GM21737 (cell line): ENCODE measurements at regions not wholly inside any gene's neighbourhood (a gene's known extent, or its start where the extent isn't known, plus 50 kb on each side); places are given as distances from the start of the nearest gene placed in this dataset.

Source experiments
- ATAC-seq: cut with Tn5 transposase; IDR thresholded peaks from one replicate; pipeline ENCODE4 v1.9.1; 2021; ENCODE audit warnings: mild to moderate bottlenecking, moderate library complexity; ENCODE audit not compliant: unreplicated experiment

DNA sequence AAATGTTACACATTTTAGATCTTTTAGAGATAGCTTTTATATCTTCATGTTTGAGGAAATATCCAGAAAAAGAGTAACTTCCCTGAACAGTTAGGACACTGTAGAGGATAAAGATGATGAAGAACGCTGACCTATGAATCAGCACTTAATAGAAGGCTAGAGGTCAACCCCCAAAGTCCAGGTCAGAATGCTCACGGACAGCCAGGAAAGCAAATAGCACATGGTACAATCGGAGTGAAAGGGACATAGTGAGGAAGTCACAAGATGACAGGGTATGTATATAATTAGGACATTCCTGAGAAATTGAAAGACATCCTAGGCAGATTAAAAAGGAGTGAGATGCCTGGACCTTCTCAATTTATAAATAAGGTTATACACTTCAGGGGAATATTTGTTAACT lies 55.1 kb upstream of the CNTNAP4 start:
- ATAC-seq = no peak

DNA sequence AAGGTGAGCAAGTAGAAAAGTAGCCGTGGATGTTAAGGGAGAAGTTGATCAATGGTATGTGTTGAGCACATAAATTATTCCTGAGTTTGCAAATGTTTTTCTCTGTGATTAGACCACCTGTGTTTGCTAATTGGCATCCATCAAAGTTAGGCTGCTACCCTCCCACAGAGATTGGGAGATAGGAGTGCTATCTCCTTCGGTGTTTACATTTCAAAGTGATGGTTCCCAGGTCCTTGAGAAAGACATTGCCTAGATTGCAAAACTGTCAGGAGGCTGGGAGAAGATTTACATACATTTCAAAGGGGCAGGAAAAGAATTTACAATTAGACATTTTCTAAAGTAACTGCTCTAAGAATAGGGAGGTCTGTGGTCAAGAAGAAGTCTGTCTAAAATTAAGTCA lies 54.3 kb upstream of the CNTNAP4 start:
- no peak for ATAC-seq

DNA sequence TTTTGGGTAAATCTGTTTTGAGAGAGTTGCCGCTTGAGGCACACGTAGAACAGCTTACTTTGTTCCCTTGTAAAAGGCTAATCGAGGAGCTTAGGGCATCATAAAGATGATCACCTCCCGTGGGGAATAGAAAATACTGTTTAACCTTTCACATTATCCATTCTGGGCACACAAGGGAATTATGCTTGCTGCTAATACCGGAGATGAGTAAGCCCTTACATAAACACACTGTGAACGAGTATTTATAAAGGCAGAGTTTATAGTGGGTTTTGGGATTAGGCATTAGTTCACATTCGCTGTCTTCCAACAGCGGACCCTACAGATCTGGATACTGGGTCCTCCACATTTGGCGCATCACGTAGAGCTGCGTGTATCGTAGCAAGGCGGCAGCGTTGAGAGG lies 51.2 kb upstream of the CNTNAP4 start:
- no peak for ATAC-seq

DNA sequence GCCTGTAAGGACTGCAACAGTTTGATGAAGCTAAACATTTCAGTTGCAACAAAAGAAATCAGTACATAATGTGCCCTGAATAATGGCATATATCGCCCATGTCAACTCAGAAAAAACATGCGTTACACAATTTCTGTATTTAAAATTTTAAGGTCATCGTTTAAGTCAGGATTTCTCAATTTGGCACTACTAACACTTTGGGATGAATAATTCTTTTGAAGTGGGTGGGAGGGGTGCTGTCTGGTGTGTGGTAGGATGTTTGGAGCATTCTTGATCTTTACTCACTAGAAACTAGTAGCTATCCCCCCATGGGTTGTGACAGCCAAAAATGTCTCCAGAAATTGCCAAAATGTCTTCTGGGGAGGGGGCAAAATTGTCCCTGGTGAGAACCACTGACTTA lies 50.7 kb upstream of the CNTNAP4 start:
- no peak for ATAC-seq
